H9 (cell line): ENCODE measurements at regions not wholly inside any gene's neighbourhood (a gene's known extent, or its start where the extent isn't known, plus 50 kb on each side); places are given as distances from the start of the nearest gene placed in this dataset.

Experiments
- DNase-seq: peaks from one replicate; pipeline ENCODE4 v3.0.0-alpha.2; 2017
- H2AFZ ChIP-seq: one replicate; pipeline ENCODE4 v1.6.1; 2013; ENCODE audit warnings: mild to moderate bottlenecking, low read length, control low read depth, moderate library complexity
- H2AK5ac ChIP-seq: 2 replicates; pipeline ENCODE4 v1.6.1; 2013; ENCODE audit warnings: low read length, control low read depth, mixed read lengths; ENCODE audit not compliant: insufficient read length
- H2BK120ac ChIP-seq: one replicate; pipeline ENCODE4 v1.6.1; 2013; ENCODE audit warnings: low read depth, mild to moderate bottlenecking, low read length, control low read depth, inconsistent platforms; ENCODE audit not compliant: poor library complexity, severe bottlenecking
- H2BK12ac ChIP-seq: 2 replicates; pipeline ENCODE4 v1.6.1; 2013; ENCODE audit warnings: low read length, control low read depth, mixed read lengths, low read depth; ENCODE audit not compliant: insufficient read length
- H2BK15ac ChIP-seq: 2 replicates; pipeline ENCODE4 v1.6.1; 2013; ENCODE audit warnings: low read depth, low read length, control low read depth
- H2BK20ac ChIP-seq: one replicate; pipeline ENCODE4 v1.6.1; 2013; ENCODE audit warnings: low read depth, mild to moderate bottlenecking, low read length, control low read depth, inconsistent platforms; ENCODE audit not compliant: poor library complexity, severe bottlenecking
- H2BK5ac ChIP-seq: 2 replicates; pipeline ENCODE4 v1.6.1; 2013; ENCODE audit warnings: low read length, control low read depth, mixed read lengths; ENCODE audit not compliant: insufficient read length
- H3K14ac ChIP-seq: 2 replicates; pipeline ENCODE4 v1.6.1; 2013; ENCODE audit warnings: low read length, control low read depth; ENCODE audit not compliant: insufficient read depth
- H3K18ac ChIP-seq: 2 replicates; pipeline ENCODE4 v1.6.1; 2013; ENCODE audit warnings: low read depth, mild to moderate bottlenecking, mixed read lengths, low read length, control low read depth; ENCODE audit not compliant: insufficient read length
- H3K23ac ChIP-seq: 2 replicates; pipeline ENCODE4 v1.6.1; 2013; ENCODE audit warnings: low read length, control low read depth, mixed read lengths, low read depth; ENCODE audit not compliant: insufficient read length
- H3K23me2 ChIP-seq: 2 replicates; pipeline ENCODE4 v1.6.1; 2013; ENCODE audit warnings: low read depth, mild to moderate bottlenecking, mixed read lengths, low read length, control low read depth; ENCODE audit not compliant: insufficient read length, poor library complexity, severe bottlenecking
- H3K27ac ChIP-seq: 2 replicates; pipeline ENCODE4 v1.5.1; 2013; ENCODE audit warnings: low read length, control low read depth, mixed read lengths, low read depth; ENCODE audit not compliant: insufficient read length
- H3K27me3 ChIP-seq: 2 replicates; pipeline ENCODE4 v1.6.1; 2013; ENCODE audit warnings: low read length, control low read depth, inconsistent platforms; ENCODE audit not compliant: insufficient read depth
- H3K4ac ChIP-seq: 2 replicates; pipeline ENCODE4 v1.6.1; 2013; ENCODE audit warnings: low read depth, mild to moderate bottlenecking, control low read depth, inconsistent platforms, low read length, moderate library complexity
- H3K4me1 ChIP-seq: 2 replicates; pipeline ENCODE4 v1.6.1; 2013; ENCODE audit warnings: low read length, control low read depth, inconsistent platforms; ENCODE audit not compliant: insufficient read depth
- H3K4me2 ChIP-seq: 2 replicates; pipeline ENCODE4 v1.6.1; 2013; ENCODE audit warnings: low read length, control low read depth, mixed read lengths; ENCODE audit not compliant: insufficient read length, insufficient read depth
- H3K56ac ChIP-seq: 2 replicates; pipeline ENCODE4 v1.6.1; 2013; ENCODE audit warnings: low read depth, mild to moderate bottlenecking, mixed read lengths, low read length, control low read depth; ENCODE audit not compliant: insufficient read length
- H3K79me1 ChIP-seq: 2 replicates; pipeline ENCODE4 v1.6.1; 2013; ENCODE audit warnings: low read depth, mild to moderate bottlenecking, moderate library complexity, low read length, control low read depth, inconsistent platforms; ENCODE audit not compliant: insufficient read depth, poor library complexity, severe bottlenecking
- H3K79me2 ChIP-seq: 2 replicates; pipeline ENCODE4 v1.6.1; 2013; ENCODE audit warnings: low read length, control low read depth, inconsistent platforms; ENCODE audit not compliant: insufficient read depth
- H3K9ac ChIP-seq: 2 replicates; pipeline ENCODE4 v1.6.1; 2013; ENCODE audit warnings: low read length, control low read depth, mixed read lengths; ENCODE audit not compliant: insufficient read length; ENCODE audit errors: extremely low read depth
- H3K9me3 ChIP-seq: one replicate; pipeline ENCODE4 v1.6.1; 2013; ENCODE audit warnings: low read depth, low read length, inconsistent platforms; ENCODE audit not compliant: control insufficient read depth
- H3T11ph ChIP-seq: one replicate; pipeline ENCODE4 v1.6.1; 2013; ENCODE audit warnings: mild to moderate bottlenecking, low read length, control low read depth, inconsistent platforms
- H4K20me1 ChIP-seq: one replicate; pipeline ENCODE4 v1.6.1; 2013; ENCODE audit not compliant: control insufficient read depth, insufficient read length, insufficient read depth
- H4K5ac ChIP-seq: 2 replicates; pipeline ENCODE4 v1.6.1; 2013; ENCODE audit warnings: low read depth, mild to moderate bottlenecking, mixed read lengths, low read length, control low read depth; ENCODE audit not compliant: insufficient read length
- H4K8ac ChIP-seq: replicated peaks from 2 replicates; pipeline ENCODE4 v1.6.1; 2013; ENCODE audit warnings: low read length, control low read depth, mixed read lengths, low read depth; ENCODE audit not compliant: insufficient read length
- H4K91ac ChIP-seq: 2 replicates; pipeline ENCODE4 v1.6.1; 2013; ENCODE audit warnings: low read depth, mild to moderate bottlenecking, moderate library complexity, mixed read lengths, low read length, control low read depth; ENCODE audit not compliant: insufficient read length
- H3K27ac Mint-ChIP-seq, 3 experiments: 2 replicates in 2 of 3; 3 replicates in 1 of 3; pipeline ENCODE4 v1.8.0; 2020 to 2021; ENCODE audit warnings: mixed read lengths in 3 of 3, mild to moderate bottlenecking in 1 of 3, moderate library complexity in 1 of 3
- H3K27me3 Mint-ChIP-seq: 2 replicates; pipeline ENCODE4 v1.8.0; 2021; ENCODE audit warnings: low read depth, mild to moderate bottlenecking, moderate library complexity, mixed read lengths
- H3K36me3 Mint-ChIP-seq, 3 experiments: 2 replicates in 2 of 3; 3 replicates in 1 of 3; pipeline ENCODE4 v1.8.0; 2020 to 2021; ENCODE audit warnings: low read depth in 3 of 3, mixed read lengths in 3 of 3; ENCODE audit not compliant: insufficient read depth in 1 of 3
- H3K4me1 Mint-ChIP-seq, 2 experiments: 2 replicates each; pipeline ENCODE4 v1.8.0; 2020; ENCODE audit warnings: mixed read lengths in 2 of 2
- H3K4me3 Mint-ChIP-seq, 2 experiments: 2 replicates in 1 of 2; 3 replicates in 1 of 2; pipeline ENCODE4 v1.8.0; 2020 to 2021; ENCODE audit warnings: mild to moderate bottlenecking in 2 of 2, mixed read lengths in 2 of 2, moderate library complexity in 1 of 2
- H3K9me3 Mint-ChIP-seq, 2 experiments: 2 replicates in 1 of 2; 3 replicates in 1 of 2; pipeline ENCODE4 v1.8.0; 2020; ENCODE audit warnings: mild to moderate bottlenecking in 2 of 2, mixed read lengths in 2 of 2, moderate library complexity in 1 of 2
- WGBS: extraction: QIAGEN DNeasy Blood & Tissue Kit; methylation state at CpG from one replicate; pipeline ENCODE4 v1.1.7; 2013; ENCODE audit warnings: missing lambda C conversion rate, low lambda C conversion rate, mixed read lengths; ENCODE audit not compliant: insufficient read length; ENCODE audit errors: extremely low coverage; 5-methylcytosine and 5-hydroxymethylcytosine counted together
- TF ChIP-seq, protein P1 (sequence below): fragments of 200-600 bp; sonication (generic); conservative IDR thresholded peaks from 3 replicates; pipeline ENCODE4 v1.8.0; 2021; ENCODE audit warnings: antibody characterized with exemption, mild to moderate bottlenecking

DNA sequence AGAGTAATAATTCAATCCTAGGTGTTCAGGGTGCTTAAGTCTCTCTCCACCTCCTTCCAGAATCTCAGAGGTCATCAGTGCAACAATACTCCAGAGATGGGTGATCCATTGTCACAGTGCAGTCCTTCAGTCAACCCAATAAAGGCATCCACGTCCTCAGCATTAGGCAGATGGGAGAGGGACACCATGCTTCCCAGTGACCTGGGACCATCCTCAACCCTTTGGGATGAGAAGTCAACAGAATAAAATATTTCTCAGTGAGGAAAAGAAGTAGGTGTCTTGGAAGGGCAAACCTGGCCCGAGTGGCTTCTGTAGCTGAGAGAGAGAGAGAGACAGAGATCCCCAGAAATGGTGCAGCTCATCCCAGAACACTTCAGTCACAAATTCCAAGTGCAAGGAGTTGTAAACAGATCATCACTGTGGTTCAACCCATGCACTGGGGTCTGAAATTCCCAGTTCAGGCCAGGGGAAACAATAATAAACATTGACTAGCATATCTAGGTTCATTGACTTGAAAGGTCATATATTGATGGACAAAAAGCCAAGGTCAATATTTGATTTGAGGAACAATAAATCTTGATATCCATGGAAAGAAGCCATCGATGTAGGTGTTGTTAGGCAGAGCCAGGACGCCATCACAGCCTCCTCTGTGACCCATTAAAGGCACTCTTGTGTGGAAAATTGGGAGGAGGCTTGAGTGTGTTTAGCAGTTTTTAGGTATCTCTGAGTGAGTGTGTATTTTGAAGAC is 256.0 kb upstream of the ZMIZ1 start:
- Histone ChIP-seq H3T11ph (no peak overlapping the region), H3K79me2 (no peaks in the 10 kb centered on the region), H3K4ac (no peak overlapping the region), H2BK15ac (no peak overlapping the region), H3K9ac (no peak overlapping the region), H3K4me2 (no peak overlapping the region), H3K23ac (no peak overlapping the region), H3K14ac (no peak overlapping the region), H3K18ac (no peak overlapping the region), H2BK5ac (no peak overlapping the region), H2AK5ac (no peak overlapping the region), H3K23me2 (no peaks in the 10 kb centered on the region), H3K27ac (no peak overlapping the region), H2BK120ac (no peak overlapping the region), H4K91ac (no peak overlapping the region), H2AFZ (no peak overlapping the region), H3K4me1 (no peaks in the 10 kb centered on the region; the same call in 1 of the 2 replicates), H4K5ac (no peak overlapping the region), H2BK20ac (no peak overlapping the region), H3K79me1 (no peaks in the 10 kb centered on the region), H4K8ac (no peak overlapping the region), H3K27me3 (no peaks in the 10 kb centered on the region), H3K9me3 (no peaks in the 10 kb centered on the region), H2BK12ac (no peak overlapping the region), H4K20me1 (no peaks in the 10 kb centered on the region), H3K56ac (no peak overlapping the region)
- Mint-ChIP-seq H3K27ac (no peak overlapping the region), H3K4me3 (no peak overlapping the region), H3K9me3 (no peaks in the 10 kb centered on the region), H3K27me3 (peaks cover 35% of the 10 kb centered on the region), H3K4me1 (peaks cover 9 to 12% of the 10 kb centered on the region in 2 experiments), H3K36me3 (0 out of 7 replicates have a peak, but pooled peaks cover 0 to 4% (median 0%) of the 10 kb centered on the region in 3 experiments)
- no CpG with 5 or more reads among the region's 4 CpGs for WGBS
- TF ChIP-seq, protein P1, sequence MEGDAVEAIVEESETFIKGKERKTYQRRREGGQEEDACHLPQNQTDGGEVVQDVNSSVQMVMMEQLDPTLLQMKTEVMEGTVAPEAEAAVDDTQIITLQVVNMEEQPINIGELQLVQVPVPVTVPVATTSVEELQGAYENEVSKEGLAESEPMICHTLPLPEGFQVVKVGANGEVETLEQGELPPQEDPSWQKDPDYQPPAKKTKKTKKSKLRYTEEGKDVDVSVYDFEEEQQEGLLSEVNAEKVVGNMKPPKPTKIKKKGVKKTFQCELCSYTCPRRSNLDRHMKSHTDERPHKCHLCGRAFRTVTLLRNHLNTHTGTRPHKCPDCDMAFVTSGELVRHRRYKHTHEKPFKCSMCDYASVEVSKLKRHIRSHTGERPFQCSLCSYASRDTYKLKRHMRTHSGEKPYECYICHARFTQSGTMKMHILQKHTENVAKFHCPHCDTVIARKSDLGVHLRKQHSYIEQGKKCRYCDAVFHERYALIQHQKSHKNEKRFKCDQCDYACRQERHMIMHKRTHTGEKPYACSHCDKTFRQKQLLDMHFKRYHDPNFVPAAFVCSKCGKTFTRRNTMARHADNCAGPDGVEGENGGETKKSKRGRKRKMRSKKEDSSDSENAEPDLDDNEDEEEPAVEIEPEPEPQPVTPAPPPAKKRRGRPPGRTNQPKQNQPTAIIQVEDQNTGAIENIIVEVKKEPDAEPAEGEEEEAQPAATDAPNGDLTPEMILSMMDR: no peak
- DNase-seq: no peak
